ENCODE measurements at regions not wholly inside any gene's neighbourhood (a gene's known extent, or its start where the extent isn't known, plus 50 kb on each side); places are given as distances from the start of the nearest gene placed in this dataset.

GRCh38 chr2:67707896-67708295, 310.8 kb downstream of the ETAA1 start:
- DNase-seq (ENCODE audit: low read depth in 2 of 2) = no peak

GRCh38 chr2:67709835-67710234, 312.7 kb downstream of the ETAA1 start:
- DNase-seq (ENCODE audit: low read depth in 2 of 2) = no peak

- no peak for DNase-seq (ENCODE audit: low read depth in 2 of 2)
Observed at GRCh38 chr2:67712484-67712883, 315.4 kb downstream of the ETAA1 start.

- DNase-seq (ENCODE audit: low read depth in 2 of 2) = no peak
Observed at GRCh38 chr2:67713376-67713775, 316.2 kb downstream of the ETAA1 start.

GRCh38 chr2:67716895-67717396, 319.8 kb downstream of the ETAA1 start:
- DNase-seq (ENCODE audit: low read depth in 2 of 2) = no peak

- no peak for DNase-seq (ENCODE audit: low read depth in 2 of 2)
Observed at GRCh38 chr2:67717692-67718091, 320.6 kb downstream of the ETAA1 start.

GRCh38 chr2:67719351-67719750, 322.2 kb downstream of the ETAA1 start:
- DNase-seq (ENCODE audit: low read depth in 2 of 2) = no peak

GRCh38 chr2:67721516-67721915, 324.4 kb downstream of the ETAA1 start:
- DNase-seq (ENCODE audit: low read depth in 2 of 2) = no peak

GRCh38 chr2:67724261-67724660, 327.1 kb downstream of the ETAA1 start:
- no peak for DNase-seq (ENCODE audit: low read depth in 2 of 2)

- no peak for DNase-seq (ENCODE audit: low read depth in 2 of 2)
Observed at GRCh38 chr2:67725731-67726130, 328.6 kb downstream of the ETAA1 start.

GRCh38 chr2:67726416-67726815, 329.3 kb downstream of the ETAA1 start:
- DNase-seq (ENCODE audit: low read depth in 2 of 2) = no peak

- no peak for DNase-seq (ENCODE audit: low read depth in 2 of 2)
Observed at GRCh38 chr2:67727131-67727530, 330.0 kb downstream of the ETAA1 start.

GRCh38 chr2:67727623-67728022, 330.5 kb downstream of the ETAA1 start:
- no peak for DNase-seq (ENCODE audit: low read depth in 2 of 2)

GRCh38 chr2:67729474-67729873, 332.3 kb downstream of the ETAA1 start:
- DNase-seq (ENCODE audit: low read depth in 2 of 2) = no peak

- DNase-seq (ENCODE audit: low read depth in 2 of 2) = no peak
Observed at GRCh38 chr2:67733517-67733916, 329.3 kb downstream of the C1D start.

- DNase-seq (ENCODE audit: low read depth in 2 of 2) = no peak
Observed at GRCh38 chr2:67752199-67752598, 310.6 kb downstream of the C1D start.

- DNase-seq (ENCODE audit: low read depth in 2 of 2) = no peak
Observed at GRCh38 chr2:67752969-67753368, 309.8 kb downstream of the C1D start.

- no peak for DNase-seq (ENCODE audit: low read depth in 2 of 2)
Observed at GRCh38 chr2:67755156-67755882, 307.5 kb downstream of the C1D start.

- no peak for DNase-seq (ENCODE audit: low read depth in 2 of 2)
Observed at GRCh38 chr2:67760995-67761394, 301.8 kb downstream of the C1D start.

- DNase-seq (ENCODE audit: low read depth in 2 of 2) = no peak
Observed at GRCh38 chr2:67771380-67771779, 291.4 kb downstream of the C1D start.

- no peak for DNase-seq (ENCODE audit: low read depth in 2 of 2)
Observed at GRCh38 chr2:67772216-67773170, 290.3 kb downstream of the C1D start.

GRCh38 chr2:67773851-67774250, 289.0 kb downstream of the C1D start:
- DNase-seq (ENCODE audit: low read depth in 2 of 2) = no peak

- no peak for DNase-seq (ENCODE audit: low read depth in 2 of 2)
Observed at GRCh38 chr2:67776276-67776675, 286.5 kb downstream of the C1D start.
